ENCODE measurements at regions not wholly inside any gene's neighbourhood (a gene's known extent, or its start where the extent isn't known, plus 50 kb on each side); places are given as distances from the start of the nearest gene placed in this dataset.

DNA sequence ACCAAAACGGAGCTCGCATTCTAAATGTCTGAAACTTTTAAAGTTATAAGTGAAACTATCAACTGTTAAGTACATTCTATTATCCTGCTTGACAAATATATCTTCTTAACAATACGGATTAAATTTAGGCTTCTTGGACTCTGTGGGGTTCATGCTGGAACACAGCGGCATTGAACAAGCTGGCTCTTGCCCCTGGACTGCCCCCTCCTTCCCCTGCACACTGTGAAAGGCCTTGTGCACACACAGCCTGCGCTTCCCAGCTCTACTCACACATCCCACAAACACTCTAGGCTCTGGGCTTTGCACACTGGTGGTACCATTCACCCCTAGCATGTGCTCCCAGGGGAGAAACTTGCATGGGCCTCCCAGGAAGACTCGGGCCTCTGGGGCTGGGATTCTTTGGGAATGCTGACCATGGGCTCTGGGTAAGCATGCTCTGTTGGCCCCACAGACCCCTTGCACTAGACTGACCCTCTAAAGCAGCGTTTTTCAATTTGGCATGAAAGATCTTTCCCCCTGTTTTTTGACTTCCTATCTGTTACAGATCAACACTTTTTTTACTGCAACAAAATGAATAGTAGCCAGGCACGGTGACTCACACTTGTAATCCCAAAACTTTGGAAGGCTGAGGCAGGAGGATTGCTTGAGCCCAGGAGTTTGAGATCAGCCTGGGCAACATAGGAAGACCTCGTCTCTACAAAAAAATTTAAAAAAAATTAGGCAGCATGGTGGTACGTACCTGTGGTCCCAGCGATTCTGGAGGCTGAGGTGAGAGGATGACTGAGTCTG lies 96.2 kb upstream of the CPM start:
- POLR2A ChIA-PET (ENCODE audit: partially characterized antibody): no interaction called here
- Mint-ChIP-seq H3K9me3 (no peaks in the 10 kb centered on the region), H3K27me3 (peaks cover 5 to 7% of the 10 kb centered on the region in 2 donors), H3K27ac (no peak overlapping the region), H3K36me3 (no peaks in the 10 kb centered on the region), H3K4me3 (no peak overlapping the region), H3K4me1 (no peaks in the 10 kb centered on the region)
- CTCF ChIA-PET (ENCODE audit: partially characterized antibody): no interaction called here
- H3K9me3 ChIP-seq (ENCODE audit: control insufficient read depth in 1 of 2, low read length in 2 of 2): no peaks in the 10 kb centered on the region
- intact Hi-C loops (cut with micrococcal nuclease): no loop called here
- H3K27ac ChIP-seq (ENCODE audit: low read depth, low read length): no peak overlapping the region
- no peaks in the 10 kb centered on the region for H3K27me3 ChIP-seq (ENCODE audit: insufficient read depth, low read length)
- no peaks in the 10 kb centered on the region for H3K4me1 ChIP-seq (ENCODE audit: insufficient read depth, low read length)
- DNase-seq: no peak
- no peaks in the 10 kb centered on the region for H3K36me3 ChIP-seq (ENCODE audit: insufficient read depth, low read length)
- H3K4me3 ChIP-seq (ENCODE audit: low read length in 2 of 2): no peak overlapping the region

DNA sequence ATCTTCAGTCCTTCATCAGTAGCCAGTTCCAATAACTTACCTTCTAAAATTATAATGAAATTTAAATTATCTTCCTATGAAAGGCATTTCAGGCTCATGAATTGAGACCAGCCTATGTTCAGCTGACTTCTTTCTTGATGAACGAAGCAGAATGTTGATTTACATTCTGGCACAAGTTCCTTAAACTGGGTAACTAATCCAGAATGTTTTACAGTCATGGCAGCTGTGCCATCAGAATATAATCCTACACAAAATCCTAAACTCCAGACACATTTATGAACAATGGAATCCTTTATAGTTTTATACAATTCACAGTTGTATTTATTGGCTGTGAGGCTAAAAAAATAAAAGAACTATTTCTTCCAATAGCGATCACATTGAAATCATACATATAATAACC lies 97.3 kb upstream of the CPM start:
- H3K27me3 ChIP-seq (ENCODE audit: insufficient read depth, low read length): no peaks in the 10 kb centered on the region
- intact Hi-C loops (cut with micrococcal nuclease): no loop called here
- Mint-ChIP-seq H3K9me3 (no peaks in the 10 kb centered on the region), H3K4me1 (no peaks in the 10 kb centered on the region), H3K4me3 (no peak overlapping the region), H3K27me3 (peaks cover 5 to 6% of the 10 kb centered on the region in 2 donors), H3K27ac (no peak overlapping the region), H3K36me3 (no peaks in the 10 kb centered on the region)
- H3K4me1 ChIP-seq (ENCODE audit: insufficient read depth, low read length): no peaks in the 10 kb centered on the region
- ChIA-PET CTCF (ENCODE audit: partially characterized antibody) (no interaction called here), POLR2A (ENCODE audit: partially characterized antibody) (no interaction called here)
- no peaks in the 10 kb centered on the region for H3K36me3 ChIP-seq (ENCODE audit: insufficient read depth, low read length)
- no peaks in the 10 kb centered on the region for H3K9me3 ChIP-seq (ENCODE audit: control insufficient read depth in 1 of 2, low read length in 2 of 2)
- no peak for DNase-seq
- no peak overlapping the region for H3K27ac ChIP-seq (ENCODE audit: low read depth, low read length)
- no peak overlapping the region for H3K4me3 ChIP-seq (ENCODE audit: low read length in 2 of 2)

DNA sequence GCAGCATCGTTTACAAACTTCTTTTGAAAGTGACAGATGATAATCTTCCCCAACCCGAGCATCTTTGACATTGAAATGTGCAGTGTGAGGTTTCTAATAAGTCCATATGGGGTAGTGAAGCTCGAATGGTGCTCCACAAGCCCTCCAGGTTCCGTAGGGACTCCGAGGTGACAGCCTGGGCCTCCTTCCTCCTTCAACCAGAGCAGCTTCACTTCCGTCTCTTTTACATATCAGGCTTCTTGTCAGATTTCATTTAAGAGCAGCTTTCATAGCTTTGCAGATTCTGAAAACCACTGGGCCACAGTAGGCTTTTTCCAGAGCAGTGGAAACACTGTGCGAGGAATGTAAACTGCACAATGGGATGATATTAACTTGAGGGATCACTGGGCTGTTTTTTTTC lies 103.6 kb upstream of the CPM start:
- Histone ChIP-seq H3K36me3 (ENCODE audit: insufficient read depth, low read length) (no peaks in the 10 kb centered on the region), H3K9me3 (ENCODE audit: control insufficient read depth in 1 of 2, low read length in 2 of 2) (no peaks in the 10 kb centered on the region), H3K4me3 (ENCODE audit: low read length in 2 of 2) (no peak overlapping the region), H3K27ac (ENCODE audit: low read depth, low read length) (no peak overlapping the region), H3K27me3 (ENCODE audit: insufficient read depth, low read length) (no peaks in the 10 kb centered on the region), H3K4me1 (ENCODE audit: insufficient read depth, low read length) (no peaks in the 10 kb centered on the region)
- POLR2A ChIA-PET (ENCODE audit: partially characterized antibody): no interaction called here
- CTCF ChIA-PET (ENCODE audit: partially characterized antibody): no interaction called here
- intact Hi-C loops (cut with micrococcal nuclease): no loop called here
- Mint-ChIP-seq H3K27ac (no peak overlapping the region), H3K36me3 (no peaks in the 10 kb centered on the region), H3K4me1 (no peaks in the 10 kb centered on the region), H3K4me3 (no peak overlapping the region), H3K27me3 (peaks cover 0 to 1% of the 10 kb centered on the region in 2 donors), H3K9me3 (no peaks in the 10 kb centered on the region)
- DNase-seq: no peak

DNA sequence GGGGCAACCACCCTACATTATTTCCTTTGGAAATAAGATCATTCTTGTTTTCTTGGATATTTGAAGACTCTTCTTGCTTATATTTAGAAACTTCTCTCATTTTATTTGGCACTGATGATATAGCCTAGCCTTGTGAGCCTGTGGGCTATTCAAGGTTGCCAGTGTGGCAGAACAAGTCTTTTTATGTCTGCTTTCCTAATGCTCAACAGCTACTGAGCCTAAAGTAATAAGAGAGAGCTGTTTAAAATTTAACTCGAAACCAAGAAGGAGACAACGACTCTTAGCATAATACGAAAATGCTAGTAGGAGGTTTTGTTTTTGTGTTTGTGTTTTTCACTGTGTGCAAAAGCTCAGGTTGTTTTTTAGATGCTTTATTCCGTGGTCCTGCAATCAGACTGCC lies 104.0 kb upstream of the CPM start:
- DNase-seq: no peak
- Histone ChIP-seq H3K27ac (ENCODE audit: low read depth, low read length) (no peak overlapping the region), H3K27me3 (ENCODE audit: insufficient read depth, low read length) (no peaks in the 10 kb centered on the region), H3K4me3 (ENCODE audit: low read length in 2 of 2) (no peak overlapping the region), H3K9me3 (ENCODE audit: control insufficient read depth in 1 of 2, low read length in 2 of 2) (no peaks in the 10 kb centered on the region), H3K4me1 (ENCODE audit: insufficient read depth, low read length) (no peaks in the 10 kb centered on the region), H3K36me3 (ENCODE audit: insufficient read depth, low read length) (no peaks in the 10 kb centered on the region)
- Mint-ChIP-seq H3K27me3 (peaks cover 0 to 1% of the 10 kb centered on the region in 2 donors), H3K9me3 (no peaks in the 10 kb centered on the region), H3K27ac (no peak overlapping the region), H3K4me3 (no peak overlapping the region), H3K4me1 (no peaks in the 10 kb centered on the region), H3K36me3 (no peaks in the 10 kb centered on the region)
- CTCF ChIA-PET (ENCODE audit: partially characterized antibody): no interaction called here
- intact Hi-C loops (cut with micrococcal nuclease): no loop called here
- POLR2A ChIA-PET (ENCODE audit: partially characterized antibody): no interaction called here

DNA sequence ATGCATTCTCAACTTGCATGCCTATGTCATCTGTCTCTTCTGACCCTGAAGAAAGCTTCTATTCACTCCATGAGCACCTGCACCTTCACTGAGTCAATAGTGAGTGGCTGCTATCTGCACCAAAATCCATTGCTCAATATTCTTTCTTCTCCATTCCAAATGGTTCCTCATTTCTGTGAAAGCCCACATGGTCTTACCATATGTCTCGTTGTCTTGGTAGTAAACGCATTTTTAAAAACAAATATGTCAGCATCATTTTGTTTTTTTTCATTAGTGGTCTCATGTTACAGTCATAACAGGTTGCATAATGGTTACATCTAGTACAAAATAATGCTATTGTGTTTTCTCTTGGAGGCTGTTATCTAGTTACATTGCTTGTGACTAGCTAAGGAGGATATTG lies 106.9 kb upstream of the CPM start:
- CTCF ChIA-PET (ENCODE audit: partially characterized antibody): no interaction called here
- Histone ChIP-seq H3K4me3 (ENCODE audit: low read length in 2 of 2) (no peak overlapping the region), H3K4me1 (ENCODE audit: insufficient read depth, low read length) (no peaks in the 10 kb centered on the region), H3K27ac (ENCODE audit: low read depth, low read length) (no peak overlapping the region), H3K9me3 (ENCODE audit: control insufficient read depth in 1 of 2, low read length in 2 of 2) (no peaks in the 10 kb centered on the region), H3K27me3 (ENCODE audit: insufficient read depth, low read length) (no peaks in the 10 kb centered on the region), H3K36me3 (ENCODE audit: insufficient read depth, low read length) (no peaks in the 10 kb centered on the region)
- Mint-ChIP-seq H3K27ac (no peak overlapping the region), H3K36me3 (no peaks in the 10 kb centered on the region), H3K27me3 (no peaks in the 10 kb centered on the region), H3K9me3 (no peaks in the 10 kb centered on the region), H3K4me1 (no peaks in the 10 kb centered on the region), H3K4me3 (no peak overlapping the region)
- intact Hi-C loops (cut with micrococcal nuclease): no loop called here
- POLR2A ChIA-PET (ENCODE audit: partially characterized antibody): no interaction called here
- no peak for DNase-seq

DNA sequence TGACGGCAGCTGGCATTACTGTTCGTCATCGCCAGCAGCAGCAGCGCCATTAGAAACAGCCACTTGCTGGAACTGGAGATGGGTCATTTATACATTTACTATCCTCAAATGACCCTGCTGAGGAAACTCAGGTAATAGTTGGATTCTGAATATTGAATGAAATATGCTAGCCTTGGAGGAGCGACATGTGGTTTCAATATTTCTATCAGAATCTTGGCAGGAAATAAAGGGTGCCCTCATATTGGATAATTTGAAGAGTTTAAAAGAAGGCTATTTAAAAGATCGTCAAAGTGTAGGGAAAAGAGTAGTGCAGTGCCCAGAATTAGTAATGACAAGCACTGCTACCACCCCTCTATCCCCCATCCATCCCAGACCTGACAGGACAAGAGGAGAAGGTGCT lies 109.6 kb upstream of the CPM start:
- Histone ChIP-seq H3K27me3 (ENCODE audit: insufficient read depth, low read length) (no peaks in the 10 kb centered on the region), H3K4me1 (ENCODE audit: insufficient read depth, low read length) (no peaks in the 10 kb centered on the region), H3K9me3 (ENCODE audit: control insufficient read depth in 1 of 2, low read length in 2 of 2) (no peaks in the 10 kb centered on the region), H3K4me3 (ENCODE audit: low read length in 2 of 2) (no peak overlapping the region), H3K36me3 (ENCODE audit: insufficient read depth, low read length) (no peaks in the 10 kb centered on the region), H3K27ac (ENCODE audit: low read depth, low read length) (no peak overlapping the region)
- intact Hi-C loops (cut with micrococcal nuclease): no loop called here
- no peak for DNase-seq
- ChIA-PET POLR2A (ENCODE audit: partially characterized antibody) (no interaction called here), CTCF (ENCODE audit: partially characterized antibody) (no interaction called here)
- Mint-ChIP-seq H3K27ac (no peak overlapping the region), H3K27me3 (peaks cover 0 to 2% of the 10 kb centered on the region in 2 donors), H3K4me1 (no peaks in the 10 kb centered on the region), H3K9me3 (no peaks in the 10 kb centered on the region), H3K36me3 (no peaks in the 10 kb centered on the region), H3K4me3 (no peak overlapping the region)

DNA sequence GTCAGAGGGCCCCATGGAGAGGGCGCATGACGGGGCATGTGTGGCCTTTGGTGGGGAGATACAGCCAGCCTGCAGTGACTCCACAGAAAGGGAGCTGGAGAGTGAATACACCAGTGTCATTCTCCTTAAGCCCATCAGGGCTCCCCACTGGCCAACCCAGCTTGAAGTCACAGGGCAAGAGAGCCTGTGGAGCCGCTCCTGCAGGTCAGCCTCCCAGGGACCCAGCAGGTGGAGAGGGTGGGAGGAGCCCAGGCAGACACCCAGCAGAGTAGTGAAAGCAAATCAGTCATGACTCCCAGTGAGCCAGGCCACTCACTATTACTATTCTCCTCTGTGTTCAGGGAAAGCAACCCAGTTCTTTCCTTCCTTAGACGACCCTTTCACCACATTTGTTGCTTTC lies 110.0 kb upstream of the CPM start:
- Mint-ChIP-seq H3K9me3 (no peaks in the 10 kb centered on the region), H3K27ac (no peak overlapping the region), H3K4me1 (no peaks in the 10 kb centered on the region), H3K4me3 (no peak overlapping the region), H3K36me3 (no peaks in the 10 kb centered on the region), H3K27me3 (peaks cover under 1 to 3% of the 10 kb centered on the region in 2 donors)
- CTCF ChIA-PET (ENCODE audit: partially characterized antibody): no interaction called here
- H3K36me3 ChIP-seq (ENCODE audit: insufficient read depth, low read length): no peaks in the 10 kb centered on the region
- H3K4me1 ChIP-seq (ENCODE audit: insufficient read depth, low read length): no peaks in the 10 kb centered on the region
- POLR2A ChIA-PET (ENCODE audit: partially characterized antibody): no interaction called here
- intact Hi-C loops (cut with micrococcal nuclease): no loop called here
- no peaks in the 10 kb centered on the region for H3K9me3 ChIP-seq (ENCODE audit: control insufficient read depth in 1 of 2, low read length in 2 of 2)
- no peak overlapping the region for H3K4me3 ChIP-seq (ENCODE audit: low read length in 2 of 2)
- DNase-seq: no peak
- no peak overlapping the region for H3K27ac ChIP-seq (ENCODE audit: low read depth, low read length)
- no peaks in the 10 kb centered on the region for H3K27me3 ChIP-seq (ENCODE audit: insufficient read depth, low read length)

DNA sequence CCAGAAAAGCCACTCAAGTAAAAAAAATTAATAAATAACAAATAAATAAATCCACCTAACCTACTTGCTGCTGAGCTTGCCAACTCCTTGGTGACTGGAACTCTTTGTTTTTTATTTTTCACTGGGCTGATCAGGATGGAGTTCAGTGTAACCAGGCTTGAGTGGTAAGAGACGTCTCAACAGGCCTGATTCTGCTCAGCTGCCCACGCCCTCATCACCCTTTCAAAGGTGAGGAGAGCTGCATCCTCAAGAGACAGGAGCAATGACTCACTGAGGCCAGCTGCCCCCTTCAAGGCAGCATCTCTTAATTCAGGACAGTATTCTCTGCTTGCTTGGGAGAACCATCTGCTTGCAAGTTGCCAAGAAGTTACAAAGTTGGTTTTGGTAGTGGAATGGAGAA lies 111.9 kb upstream of the CPM start:
- H3K27me3 ChIP-seq (ENCODE audit: insufficient read depth, low read length): no peaks in the 10 kb centered on the region
- ChIA-PET CTCF (ENCODE audit: partially characterized antibody) (no interaction called here), POLR2A (ENCODE audit: partially characterized antibody) (no interaction called here)
- no peaks in the 10 kb centered on the region for H3K4me1 Mint-ChIP-seq
- H3K4me1 ChIP-seq (ENCODE audit: insufficient read depth, low read length): no peaks in the 10 kb centered on the region
- peaks cover 5 to 13% of the 10 kb centered on the region in 2 donors for H3K27me3 Mint-ChIP-seq
- no peak for DNase-seq
- H3K27ac Mint-ChIP-seq: no peak overlapping the region
- no peaks in the 10 kb centered on the region for H3K9me3 ChIP-seq (ENCODE audit: control insufficient read depth in 1 of 2, low read length in 2 of 2)
- no peaks in the 10 kb centered on the region for H3K9me3 Mint-ChIP-seq
- no peaks in the 10 kb centered on the region for H3K36me3 Mint-ChIP-seq
- no peak overlapping the region for H3K4me3 Mint-ChIP-seq
- no peaks in the 10 kb centered on the region for H3K36me3 ChIP-seq (ENCODE audit: insufficient read depth, low read length)
- H3K4me3 ChIP-seq (ENCODE audit: low read length in 2 of 2): no peak overlapping the region
- H3K27ac ChIP-seq (ENCODE audit: low read depth, low read length): no peak overlapping the region
- intact Hi-C loops (cut with micrococcal nuclease): no loop called here

Measured in CD4-positive, alpha-beta memory T cell (primary cell).